PC-3 (cell line): ENCODE measurements at regions not wholly inside any gene's neighbourhood (a gene's known extent, or its start where the extent isn't known, plus 50 kb on each side); places are given as distances from the start of the nearest gene placed in this dataset.

Source experiments
- ATAC-seq: fragments of 200-7000 bp; cut with Tn5 transposase; 2 replicates; pipeline ENCODE4 v1.9.1; 2020; ENCODE audit warnings: mild to moderate bottlenecking, moderate library complexity
- BruUV-seq: library from RNA; stranded (reverse); fragments of 400-500 nt; replicated peaks from 2 replicates; lab custom pipeline; 2021; lab: Mats Ljungman, UMichigan
- CTCF ChIA-PET: fragments of 300-600 bp; sonication (Branson Sonifier 250); formaldehyde crosslinking; loops from one replicate; lab custom pipeline; 2022; ENCODE audit warnings: antibody characterized with exemption; lab: Charles Lee
- POLR2A ChIA-PET: fragments of 300-600 bp; sonication (Branson Sonifier 250); formaldehyde crosslinking; loops from one replicate; lab custom pipeline; 2022; ENCODE audit warnings: antibody characterized with exemption; ENCODE audit not compliant: unreplicated experiment; lab: Charles Lee
- DNase-seq: peaks from one replicate; pipeline ENCODE4 v3.0.0-alpha.2; 2015
- H2AFZ ChIP-seq: fragments of 300-600 bp; sonication (generic); 2 replicates; pipeline ENCODE4 v1.6.0; 2016; ENCODE audit warnings: antibody characterized with exemption, low read length
- H3F3A ChIP-seq: fragments of 300-600 bp; sonication (generic); one replicate; pipeline ENCODE4 v1.6.0; 2017; ENCODE audit warnings: antibody characterized with exemption, low read length, control low read depth, mild to moderate bottlenecking; ENCODE audit not compliant: unreplicated experiment
- H3K27ac ChIP-seq: fragments of 300-600 bp; sonication (generic); 2 replicates; pipeline ENCODE4 v1.5.1; 2016; ENCODE audit warnings: mild to moderate bottlenecking, low read length
- H3K27me3 ChIP-seq: fragments of 300-600 bp; sonication (generic); 2 replicates; pipeline ENCODE4 v1.6.1; 2016; ENCODE audit warnings: low read length, mixed read lengths
- H3K36me3 ChIP-seq: fragments of 300-600 bp; sonication (generic); 2 replicates; pipeline ENCODE4 v1.6.1; 2016; ENCODE audit warnings: low read depth, mixed run types, low read length, mixed read lengths
- H3K4me1 ChIP-seq: fragments of 300-600 bp; sonication (generic); 2 replicates; pipeline ENCODE4 v1.5.1; 2016; ENCODE audit warnings: low read length; ENCODE audit not compliant: insufficient read depth
- H3K4me2 ChIP-seq: fragments of 300-600 bp; sonication (generic); 2 replicates; pipeline ENCODE4 v1.6.0; 2016; ENCODE audit warnings: low read length
- H3K4me3 ChIP-seq: fragments of 300-600 bp; sonication (generic); 2 replicates; pipeline ENCODE4 v1.5.1; 2016; ENCODE audit warnings: mild to moderate bottlenecking, low read length, mixed read lengths
- H3K79me2 ChIP-seq: fragments of 300-600 bp; sonication (generic); 2 replicates; pipeline ENCODE4 v1.6.1; 2017; ENCODE audit warnings: low read length, mixed read lengths
- H3K9ac ChIP-seq: fragments of 300-600 bp; sonication (generic); 2 replicates; pipeline ENCODE4 v1.6.0; 2016; ENCODE audit warnings: mild to moderate bottlenecking, low read length
- H3K9me2 ChIP-seq: fragments of 300-600 bp; sonication (generic); replicated peaks from 2 replicates; pipeline ENCODE4 v1.6.1; 2016; ENCODE audit warnings: mixed run types, low read length, mixed read lengths
- H3K9me3 ChIP-seq: fragments of 300-600 bp; sonication (generic); 2 replicates; pipeline ENCODE4 v1.6.1; 2016; ENCODE audit warnings: low read length, mixed read lengths
- H4K20me1 ChIP-seq: fragments of 300-600 bp; sonication (generic); 2 replicates; pipeline ENCODE4 v1.6.1; 2016; ENCODE audit warnings: low read length, mixed read lengths
- EZH2 ChIP-seq: fragments of 300-600 bp; sonication (generic); IDR thresholded peaks from one replicate; pipeline ENCODE4 v1.6.1; 2017; ENCODE audit warnings: antibody characterized with exemption, mild to moderate bottlenecking, low read length; ENCODE audit not compliant: unreplicated experiment
- EZH2phosphoT487 ChIP-seq: fragments of 300-600 bp; sonication (generic); IDR thresholded peaks from 2 replicates; pipeline ENCODE4 v1.6.1; 2018; ENCODE audit warnings: mild to moderate bottlenecking, antibody characterized with exemption, low read length, borderline replicate concordance
- intact Hi-C: fragments of 100-400 bp; cut with micrococcal nuclease; formaldehyde crosslinking; loops from 2 replicates; pipeline ENCODE4 v1.9.0; 2023
- TF ChIP-seq, protein P1 (sequence below): fragments of 300-600 bp; sonication (generic); conservative IDR thresholded peaks from 2 replicates; pipeline ENCODE4 v1.5.1; 2017; ENCODE audit warnings: antibody characterized with exemption, low read depth, mild to moderate bottlenecking, low read length

DNA sequence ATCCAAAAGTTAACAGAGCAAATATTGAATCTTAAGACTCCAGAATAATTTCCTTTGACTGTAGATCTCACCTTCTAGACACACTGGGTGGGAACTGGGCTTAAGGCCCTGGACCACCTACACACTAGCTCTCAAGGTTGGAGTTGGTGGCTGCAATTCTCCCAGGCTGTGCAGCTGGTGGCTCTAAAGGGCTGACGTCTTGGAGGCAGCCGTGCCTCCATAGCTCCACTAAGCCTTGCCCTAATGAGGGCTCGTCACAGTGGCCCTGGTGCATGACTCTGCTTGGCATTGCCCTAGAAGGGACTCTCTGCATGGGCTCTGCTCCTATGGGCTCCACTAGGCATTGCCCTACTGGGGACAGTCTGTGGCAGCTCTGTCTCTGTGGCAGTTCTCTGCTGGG lies 1005.2 kb downstream of the CCSER2 start:
- DNase-seq (no peak), ATAC-seq (no peak)
- intact Hi-C loops = no loop called here
- H3K9me3 ChIP-seq = no peaks in the 10 kb centered on the region
- no peak overlapping the region for H3K27ac ChIP-seq
- no peak overlapping the region for H2AFZ ChIP-seq
- TF ChIP-seq EZH2 (no peak), EZH2phosphoT487 (no peak)
- TF ChIP-seq, protein P1, sequence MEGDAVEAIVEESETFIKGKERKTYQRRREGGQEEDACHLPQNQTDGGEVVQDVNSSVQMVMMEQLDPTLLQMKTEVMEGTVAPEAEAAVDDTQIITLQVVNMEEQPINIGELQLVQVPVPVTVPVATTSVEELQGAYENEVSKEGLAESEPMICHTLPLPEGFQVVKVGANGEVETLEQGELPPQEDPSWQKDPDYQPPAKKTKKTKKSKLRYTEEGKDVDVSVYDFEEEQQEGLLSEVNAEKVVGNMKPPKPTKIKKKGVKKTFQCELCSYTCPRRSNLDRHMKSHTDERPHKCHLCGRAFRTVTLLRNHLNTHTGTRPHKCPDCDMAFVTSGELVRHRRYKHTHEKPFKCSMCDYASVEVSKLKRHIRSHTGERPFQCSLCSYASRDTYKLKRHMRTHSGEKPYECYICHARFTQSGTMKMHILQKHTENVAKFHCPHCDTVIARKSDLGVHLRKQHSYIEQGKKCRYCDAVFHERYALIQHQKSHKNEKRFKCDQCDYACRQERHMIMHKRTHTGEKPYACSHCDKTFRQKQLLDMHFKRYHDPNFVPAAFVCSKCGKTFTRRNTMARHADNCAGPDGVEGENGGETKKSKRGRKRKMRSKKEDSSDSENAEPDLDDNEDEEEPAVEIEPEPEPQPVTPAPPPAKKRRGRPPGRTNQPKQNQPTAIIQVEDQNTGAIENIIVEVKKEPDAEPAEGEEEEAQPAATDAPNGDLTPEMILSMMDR = no peak
- no peaks in the 10 kb centered on the region for H3K27me3 ChIP-seq
- H3K9ac ChIP-seq = no peak overlapping the region
- no peak overlapping the region for H3K4me3 ChIP-seq
- no peaks in the 10 kb centered on the region for H3K9me2 ChIP-seq
- H3K4me1 ChIP-seq = no peaks in the 10 kb centered on the region
- no TSS peak for BruUV-seq
- ChIA-PET POLR2A (no interaction called here), CTCF (no interaction called here)
- no peaks in the 10 kb centered on the region for H3K36me3 ChIP-seq
- no peak overlapping the region for H3K4me2 ChIP-seq
- no peaks in the 10 kb centered on the region for H4K20me1 ChIP-seq
- H3K79me2 ChIP-seq = no peaks in the 10 kb centered on the region
- no peaks in the 10 kb centered on the region for H3F3A ChIP-seq

DNA sequence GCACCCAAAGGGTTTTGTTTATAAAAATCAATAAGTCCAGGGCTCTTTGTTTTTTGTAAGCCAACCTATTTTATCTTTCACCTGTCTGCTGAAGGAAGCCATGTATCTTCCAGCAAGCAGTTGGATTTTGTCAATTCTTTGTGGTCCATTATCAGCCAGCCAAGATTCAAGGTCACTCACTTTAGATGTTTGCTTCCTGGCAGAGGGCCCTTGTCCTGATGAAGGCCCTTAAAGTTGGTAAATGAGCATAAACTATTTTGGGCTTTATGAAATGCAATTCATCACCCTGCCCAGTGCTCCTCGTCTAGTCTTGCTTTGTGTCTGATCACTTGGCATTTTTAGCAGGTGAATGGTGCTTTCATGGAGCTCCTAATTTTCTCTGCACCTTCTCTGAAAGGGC lies 1004.2 kb downstream of the GRID1 start:
- no peaks in the 10 kb centered on the region for H3K79me2 ChIP-seq
- no peak overlapping the region for H3K27ac ChIP-seq
- intact Hi-C loops = no loop called here
- no peak overlapping the region for H2AFZ ChIP-seq
- POLR2A ChIA-PET = no interaction called here
- CTCF ChIA-PET = no interaction called here
- H3K27me3 ChIP-seq = no peaks in the 10 kb centered on the region
- H3K9me2 ChIP-seq = no peaks in the 10 kb centered on the region
- no peak for TF ChIP-seq EZH2phosphoT487
- TF ChIP-seq, protein P1 = no peak
- no peak for TF ChIP-seq EZH2
- H3K9me3 ChIP-seq = no peaks in the 10 kb centered on the region
- no peak overlapping the region for H3K4me3 ChIP-seq
- DNase-seq = no peak
- no peak for ATAC-seq
- no peak overlapping the region for H3K9ac ChIP-seq
- H3K4me2 ChIP-seq = no peak overlapping the region
- no peaks in the 10 kb centered on the region for H3F3A ChIP-seq
- H3K4me1 ChIP-seq = no peaks in the 10 kb centered on the region
- no peaks in the 10 kb centered on the region for H3K36me3 ChIP-seq
- no peaks in the 10 kb centered on the region for H4K20me1 ChIP-seq
- no TSS peak for BruUV-seq

DNA sequence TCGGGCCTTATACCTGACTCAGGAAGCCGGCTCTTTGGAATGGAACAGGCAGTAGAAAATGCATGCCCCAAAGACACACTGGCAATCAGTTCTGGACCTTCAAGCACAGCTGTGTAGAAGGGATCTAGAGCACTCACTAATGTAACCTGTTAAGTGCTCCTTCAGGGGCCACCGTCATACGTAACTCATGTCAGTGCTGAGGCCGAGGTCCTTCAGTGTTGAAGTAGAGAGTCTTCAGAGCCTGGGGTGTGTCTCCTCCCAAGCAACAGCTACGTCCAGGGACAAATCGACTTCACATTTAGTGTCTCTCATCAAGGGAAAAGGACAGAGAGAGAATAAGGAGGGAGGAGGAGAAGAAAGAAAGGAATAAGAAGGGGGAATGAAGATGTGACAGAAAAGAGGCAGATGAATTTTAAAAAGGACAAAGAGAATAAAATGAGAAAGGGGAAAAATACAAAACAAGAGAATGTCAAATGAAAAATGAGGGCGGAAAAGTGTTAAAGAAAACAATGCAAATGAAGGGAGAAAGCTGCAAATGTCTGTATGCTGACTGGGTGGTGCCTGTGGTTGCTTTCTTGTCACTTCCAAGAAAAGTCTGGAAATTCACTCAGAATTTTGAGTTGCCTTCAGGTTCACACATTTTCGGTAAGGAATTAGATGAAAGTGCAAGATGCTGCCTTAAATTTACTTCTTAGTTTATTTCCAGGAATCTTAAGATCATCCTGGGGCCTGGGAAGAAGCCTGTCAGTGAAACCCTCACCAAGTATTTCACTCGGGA lies 989.4 kb downstream of the GRID1 start:
- ChIA-PET CTCF (no interaction called here), POLR2A (no interaction called here)
- TF ChIP-seq EZH2phosphoT487 = no peak
- TF ChIP-seq, protein P1 = no peak
- TF ChIP-seq EZH2 = no peak
- intact Hi-C loops = no loop called here
- no peaks in the 10 kb centered on the region for H3K9me3 ChIP-seq
- H3K79me2 ChIP-seq = no peaks in the 10 kb centered on the region
- no peak overlapping the region for H3K4me3 ChIP-seq
- no peak overlapping the region for H3K4me2 ChIP-seq
- no TSS peak for BruUV-seq
- no peaks in the 10 kb centered on the region for H3F3A ChIP-seq
- H4K20me1 ChIP-seq = no peaks in the 10 kb centered on the region
- no peak overlapping the region for H3K27ac ChIP-seq
- no peaks in the 10 kb centered on the region for H3K27me3 ChIP-seq
- no peak overlapping the region for H2AFZ ChIP-seq
- no peaks in the 10 kb centered on the region for H3K36me3 ChIP-seq
- no peaks in the 10 kb centered on the region for H3K9me2 ChIP-seq
- no peaks in the 10 kb centered on the region for H3K4me1 ChIP-seq
- no peak overlapping the region for H3K9ac ChIP-seq
- ATAC-seq (no peak), DNase-seq (no peak)
